Activated naive CD4-positive, alpha-beta T cell treated with anti-CD3 and anti-CD28 coated beads, Interleukin-2, amount 10 ng/mL, durations not matched to agents 7 days and 5 days (primary cell): ENCODE measurements at regions not wholly inside any gene's neighbourhood (a gene's known extent, or its start where the extent isn't known, plus 50 kb on each side); places are given as distances from the start of the nearest gene placed in this dataset.

Experiments
- CTCF ChIA-PET: fragments of 350-600 bp; sonication (Branson Sonifier 250); formaldehyde crosslinking; loops from one replicate; lab custom pipeline; 2021; ENCODE audit warnings: antibody characterized with exemption; lab: Charles Lee
- DNase-seq: peaks from one replicate; pipeline ENCODE4 v3.0.0-alpha.2; 2020
- H3K27ac Mint-ChIP-seq: one replicate; pipeline ENCODE4 v1.8.0; 2021; ENCODE audit warnings: mild to moderate bottlenecking, moderate library complexity, mixed read lengths
- H3K27me3 Mint-ChIP-seq: one replicate; pipeline ENCODE4 v1.8.0; 2021; ENCODE audit warnings: mild to moderate bottlenecking, mixed read lengths
- H3K36me3 Mint-ChIP-seq: one replicate; pipeline ENCODE4 v1.8.0; 2021; ENCODE audit warnings: mixed read lengths
- H3K4me1 Mint-ChIP-seq: one replicate; pipeline ENCODE4 v1.8.0; 2021; ENCODE audit warnings: mixed read lengths
- H3K4me3 Mint-ChIP-seq: one replicate; pipeline ENCODE4 v1.8.0; 2021; ENCODE audit warnings: mild to moderate bottlenecking, moderate library complexity, mixed read lengths
- H3K9me3 Mint-ChIP-seq: one replicate; pipeline ENCODE4 v1.8.0; 2021; ENCODE audit warnings: mixed read lengths

GRCh38 chr16:51756447-51757123, 605.5 kb upstream of the SALL1 start:
- Mint-ChIP-seq H3K36me3 (no peaks in the 10 kb centered on the region), H3K27ac (no peak overlapping the region), H3K4me3 (no peak overlapping the region), H3K4me1 (no peaks in the 10 kb centered on the region), H3K9me3 (no peaks in the 10 kb centered on the region), H3K27me3 (peaks cover 4% of the 10 kb centered on the region)
- no peak for DNase-seq
- CTCF ChIA-PET = no interaction called here

DNA sequence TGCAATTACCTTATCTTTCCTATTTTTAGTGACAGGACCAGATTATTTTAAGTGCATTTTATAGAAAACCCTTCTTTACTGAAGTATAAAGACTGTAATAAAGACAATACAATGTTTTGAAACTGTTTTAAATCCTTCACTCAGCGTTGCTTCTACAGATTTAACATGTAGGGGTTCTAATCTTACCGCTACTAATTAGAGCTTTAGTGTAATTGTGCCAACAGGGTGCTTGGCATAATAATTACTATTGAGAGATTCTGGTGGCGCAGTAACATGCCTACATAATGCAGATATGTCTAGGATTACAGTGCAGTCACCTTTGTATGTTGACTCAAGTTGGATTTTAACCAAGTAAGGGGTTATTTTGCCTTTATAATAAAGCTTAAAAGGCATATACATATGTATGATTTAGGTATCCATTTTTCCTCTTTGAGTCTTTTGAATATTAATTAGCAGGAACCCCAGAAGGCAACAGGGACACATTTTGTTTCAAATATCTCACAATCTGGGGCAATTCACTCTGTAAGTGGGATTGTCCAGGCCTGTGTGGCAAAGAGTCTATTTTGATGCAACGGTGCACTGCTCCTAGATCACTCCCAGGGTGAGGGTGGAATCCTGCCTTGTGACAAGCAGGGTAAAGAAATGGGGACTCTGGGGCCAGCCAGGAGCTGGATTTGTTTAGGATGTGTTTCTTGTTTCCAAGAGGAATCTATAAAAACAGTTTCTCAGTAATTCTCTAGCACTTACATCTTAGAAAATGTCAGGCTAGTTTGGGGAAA, 604.7 kb upstream of the SALL1 start:
- CTCF ChIA-PET = no interaction called here
- DNase-seq = no peak
- no peaks in the 10 kb centered on the region for H3K36me3 Mint-ChIP-seq
- no peak overlapping the region for H3K4me3 Mint-ChIP-seq
- no peaks in the 10 kb centered on the region for H3K9me3 Mint-ChIP-seq
- no peaks in the 10 kb centered on the region for H3K4me1 Mint-ChIP-seq
- H3K27me3 Mint-ChIP-seq = peaks cover 4% of the 10 kb centered on the region
- no peak overlapping the region for H3K27ac Mint-ChIP-seq

DNA sequence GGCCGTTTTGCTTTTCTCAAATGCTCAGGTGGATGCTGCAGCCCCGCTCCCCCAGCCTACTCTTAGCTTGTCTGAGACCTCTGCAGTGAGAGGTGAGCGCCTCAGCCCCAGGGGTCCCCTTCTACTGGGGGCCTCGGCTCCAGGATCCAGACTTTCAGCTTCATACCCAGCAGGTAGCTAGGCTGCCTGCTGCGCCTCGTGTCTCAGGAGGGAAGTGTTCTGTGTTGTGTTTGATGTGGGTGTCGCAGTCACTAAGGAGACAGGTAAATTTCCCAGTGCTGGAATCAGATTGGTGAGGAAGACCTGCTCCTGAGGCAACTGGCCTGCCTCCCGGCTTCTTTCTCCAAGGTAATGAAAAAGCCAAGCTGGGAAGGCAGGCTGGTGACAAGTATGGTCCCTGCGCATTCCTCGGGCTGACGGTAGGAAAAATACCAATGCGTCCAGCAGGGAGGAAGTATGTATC, 604.0 kb upstream of the SALL1 start:
- Mint-ChIP-seq H3K27me3 (peaks cover 4% of the 10 kb centered on the region), H3K4me1 (no peaks in the 10 kb centered on the region), H3K36me3 (no peaks in the 10 kb centered on the region), H3K9me3 (no peaks in the 10 kb centered on the region), H3K4me3 (no peak overlapping the region), H3K27ac (no peak overlapping the region)
- DNase-seq = no peak
- CTCF ChIA-PET = no interaction called here

DNA sequence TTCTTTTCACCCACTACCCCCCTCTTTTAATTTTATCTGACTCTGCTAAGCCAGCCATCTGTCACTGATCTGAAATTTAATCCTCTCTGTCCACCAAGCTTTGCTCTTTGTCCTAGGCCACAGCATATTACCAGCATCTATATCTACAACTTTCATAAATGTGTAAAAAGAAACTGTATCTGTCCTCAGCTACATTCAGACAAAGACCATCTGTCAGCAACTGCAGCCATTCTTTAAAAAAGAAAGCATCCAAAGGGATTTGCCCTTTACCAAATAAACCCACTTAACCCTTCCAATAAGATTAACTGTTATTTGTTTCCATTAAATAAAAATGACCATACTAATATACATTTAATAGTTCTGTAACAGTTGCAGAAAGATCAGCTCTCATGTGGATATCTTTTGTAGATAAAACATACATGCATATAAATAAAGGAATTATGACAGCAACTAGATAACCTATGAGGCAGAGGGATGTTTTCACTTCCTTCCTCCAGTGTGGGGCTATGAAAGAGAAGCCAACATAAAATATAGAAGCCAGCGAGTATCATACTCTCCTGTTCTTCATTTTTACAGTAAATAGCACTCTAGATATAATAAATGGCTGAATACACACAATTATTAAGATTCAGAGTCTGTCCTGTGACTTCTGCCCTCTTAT, 602.5 kb upstream of the SALL1 start:
- CTCF ChIA-PET = no interaction called here
- Mint-ChIP-seq H3K4me1 (no peaks in the 10 kb centered on the region), H3K27ac (no peak overlapping the region), H3K9me3 (no peaks in the 10 kb centered on the region), H3K27me3 (peaks cover 4% of the 10 kb centered on the region), H3K36me3 (no peaks in the 10 kb centered on the region), H3K4me3 (no peak overlapping the region)
- DNase-seq = no peak

GRCh38 chr16:51752438-51752995, 601.4 kb upstream of the SALL1 start:
- Mint-ChIP-seq H3K4me1 (no peaks in the 10 kb centered on the region), H3K4me3 (no peak overlapping the region), H3K27me3 (peaks cover 4% of the 10 kb centered on the region), H3K9me3 (no peaks in the 10 kb centered on the region), H3K36me3 (no peaks in the 10 kb centered on the region), H3K27ac (no peak overlapping the region)
- CTCF ChIA-PET = no interaction called here
- DNase-seq = no peak

DNA sequence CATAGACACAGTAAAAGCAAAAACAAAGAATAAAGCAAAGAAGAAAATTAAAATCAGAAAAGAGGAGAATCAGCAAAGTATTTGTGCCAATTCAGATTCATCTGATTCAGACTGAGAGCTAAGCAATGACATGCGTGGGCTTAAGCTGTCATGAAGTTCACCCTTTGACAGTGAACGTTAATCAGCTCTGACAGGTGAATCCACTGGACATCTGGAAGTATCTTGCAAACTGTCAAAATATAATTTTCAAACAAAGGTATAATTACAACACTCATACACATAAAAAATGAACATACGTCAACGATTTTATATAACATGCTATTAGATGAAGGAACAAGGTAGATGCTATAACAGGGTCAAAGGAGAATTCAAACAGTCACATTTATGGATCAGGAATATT, 596.3 kb upstream of the SALL1 start:
- no peaks in the 10 kb centered on the region for H3K36me3 Mint-ChIP-seq
- no peak overlapping the region for H3K4me3 Mint-ChIP-seq
- no peaks in the 10 kb centered on the region for H3K4me1 Mint-ChIP-seq
- CTCF ChIA-PET = no interaction called here
- H3K27me3 Mint-ChIP-seq = no peaks in the 10 kb centered on the region
- no peak overlapping the region for H3K27ac Mint-ChIP-seq
- H3K9me3 Mint-ChIP-seq = peaks cover 4% of the 10 kb centered on the region
- no peak for DNase-seq

- CTCF ChIA-PET = no interaction called here
- peaks cover 1% of the 10 kb centered on the region for H3K9me3 Mint-ChIP-seq
- H3K27ac Mint-ChIP-seq = no peak overlapping the region
- no peaks in the 10 kb centered on the region for H3K36me3 Mint-ChIP-seq
- H3K4me1 Mint-ChIP-seq = no peaks in the 10 kb centered on the region
- no peak overlapping the region for H3K4me3 Mint-ChIP-seq
- DNase-seq = no peak
- H3K27me3 Mint-ChIP-seq = no peaks in the 10 kb centered on the region
These were observed 583.1 kb upstream of the SALL1 start for GRCh38 chr16:51734220-51734619.

- no peak for DNase-seq
- H3K27ac Mint-ChIP-seq = no peak overlapping the region
- H3K36me3 Mint-ChIP-seq = no peaks in the 10 kb centered on the region
- H3K27me3 Mint-ChIP-seq = no peaks in the 10 kb centered on the region
- H3K4me1 Mint-ChIP-seq = no peaks in the 10 kb centered on the region
- H3K9me3 Mint-ChIP-seq = peaks cover 1% of the 10 kb centered on the region
- H3K4me3 Mint-ChIP-seq = no peak overlapping the region
- CTCF ChIA-PET = no interaction called here
These were observed 582.1 kb upstream of the SALL1 start for GRCh38 chr16:51733181-51733580.

- peaks cover under 1% of the 10 kb centered on the region for H3K9me3 Mint-ChIP-seq
- no peak for DNase-seq
- H3K27ac Mint-ChIP-seq = no peak overlapping the region
- H3K4me3 Mint-ChIP-seq = no peak overlapping the region
- H3K4me1 Mint-ChIP-seq = no peaks in the 10 kb centered on the region
- no peaks in the 10 kb centered on the region for H3K36me3 Mint-ChIP-seq
- H3K27me3 Mint-ChIP-seq = no peaks in the 10 kb centered on the region
- CTCF ChIA-PET = no interaction called here
These were observed 580.1 kb upstream of the SALL1 start for GRCh38 chr16:51731160-51731559.

DNA sequence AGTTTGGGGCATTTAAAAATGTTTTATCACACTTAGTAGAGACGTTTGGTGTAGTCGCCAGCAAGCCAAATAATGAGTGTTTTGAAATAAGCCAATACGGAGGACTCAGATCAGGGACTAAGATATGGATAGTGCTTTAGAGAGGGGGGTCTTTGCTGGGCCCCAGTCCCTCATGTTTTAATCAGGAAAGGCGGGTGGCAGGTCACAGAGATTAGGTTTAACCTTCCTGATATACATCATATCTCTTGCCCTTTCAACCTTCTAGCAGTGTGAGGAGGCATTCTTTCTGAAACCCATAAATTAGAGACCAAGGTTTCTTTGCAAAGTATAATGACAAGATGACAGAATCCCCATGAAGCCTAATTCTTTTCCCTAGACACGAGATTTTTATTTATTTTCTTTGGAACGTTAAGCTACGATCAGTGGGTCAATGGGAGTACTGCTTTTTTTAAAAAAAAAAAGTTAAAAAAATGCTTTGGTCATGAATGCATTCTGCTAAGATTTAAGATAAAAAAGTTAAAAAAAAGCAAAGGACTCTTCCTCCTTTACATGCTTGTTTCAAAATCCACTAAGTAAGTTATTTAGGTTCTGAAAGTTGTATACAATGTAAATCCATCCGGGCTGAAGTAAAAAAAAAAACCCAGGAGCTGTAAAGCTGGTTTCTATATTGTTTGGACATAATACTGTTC, 572.1 kb upstream of the SALL1 start:
- peaks cover 4% of the 10 kb centered on the region for H3K27me3 Mint-ChIP-seq
- H3K27ac Mint-ChIP-seq = no peak overlapping the region
- no peak overlapping the region for H3K4me3 Mint-ChIP-seq
- H3K36me3 Mint-ChIP-seq = no peaks in the 10 kb centered on the region
- no peak for DNase-seq
- no peaks in the 10 kb centered on the region for H3K4me1 Mint-ChIP-seq
- CTCF ChIA-PET = no interaction called here
- peaks cover 4% of the 10 kb centered on the region for H3K9me3 Mint-ChIP-seq

GRCh38 chr16:51722467-51722866, 571.4 kb upstream of the SALL1 start:
- Mint-ChIP-seq H3K9me3 (peaks cover 4% of the 10 kb centered on the region), H3K27me3 (peaks cover 4% of the 10 kb centered on the region), H3K4me3 (no peak overlapping the region), H3K36me3 (no peaks in the 10 kb centered on the region), H3K27ac (no peak overlapping the region), H3K4me1 (no peaks in the 10 kb centered on the region)
- CTCF ChIA-PET = interaction anchor here (0.6 kb wide), 1 partner anchor 8 kb away, joined by 3 read pairs; no protein-coding TSS in a partner anchor
- DNase-seq = no peak

DNA sequence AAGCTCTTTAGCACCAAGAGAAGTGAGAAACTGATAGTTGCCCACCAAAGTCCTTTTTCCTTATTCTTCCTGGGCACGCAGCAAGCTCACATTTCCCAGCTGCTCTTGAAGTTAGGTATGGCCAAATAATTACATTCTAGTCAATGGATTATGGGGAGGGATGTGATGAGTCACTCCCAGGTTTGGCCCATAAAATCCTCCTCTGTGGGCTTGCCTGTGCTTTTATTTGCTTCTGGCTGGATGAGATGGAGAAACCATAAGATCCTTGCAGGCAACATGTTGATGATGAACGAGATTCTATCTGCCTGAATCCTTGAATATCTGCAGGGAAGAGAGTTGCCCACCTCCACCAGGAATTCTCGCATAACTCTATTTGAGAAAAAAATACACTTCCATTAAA, 568.3 kb upstream of the SALL1 start:
- CTCF ChIA-PET = no interaction called here
- no peak for DNase-seq
- no peak overlapping the region for H3K4me3 Mint-ChIP-seq
- H3K27ac Mint-ChIP-seq = no peak overlapping the region
- H3K36me3 Mint-ChIP-seq = no peaks in the 10 kb centered on the region
- no peaks in the 10 kb centered on the region for H3K9me3 Mint-ChIP-seq
- no peaks in the 10 kb centered on the region for H3K4me1 Mint-ChIP-seq
- peaks cover 4% of the 10 kb centered on the region for H3K27me3 Mint-ChIP-seq

- Mint-ChIP-seq H3K27me3 (no peaks in the 10 kb centered on the region), H3K27ac (no peak overlapping the region), H3K9me3 (peaks cover 2% of the 10 kb centered on the region), H3K36me3 (no peaks in the 10 kb centered on the region), H3K4me1 (no peaks in the 10 kb centered on the region), H3K4me3 (no peak overlapping the region)
- CTCF ChIA-PET = no interaction called here
- DNase-seq = no peak
These were observed 565.1 kb upstream of the SALL1 start for GRCh38 chr16:51716195-51716594.

DNA sequence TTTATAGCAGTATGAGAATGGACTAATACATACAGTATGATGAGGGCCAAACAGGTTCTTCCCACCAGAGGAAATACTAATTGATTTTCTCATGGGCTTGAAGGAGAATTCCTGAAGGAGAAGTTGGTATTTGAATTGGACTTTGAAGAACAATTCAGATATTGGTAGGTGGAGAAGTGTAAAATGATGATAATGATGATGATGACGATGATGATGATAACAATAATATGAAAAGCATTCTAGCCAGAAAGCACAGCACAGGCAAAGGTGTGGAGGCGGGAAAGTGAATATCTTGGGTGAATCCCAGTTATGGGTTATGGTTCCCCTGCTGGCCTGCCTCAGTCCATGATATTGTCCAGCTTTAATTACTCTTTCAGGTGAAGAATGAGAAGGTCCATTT, 562.4 kb upstream of the SALL1 start:
- H3K36me3 Mint-ChIP-seq = no peaks in the 10 kb centered on the region
- no peaks in the 10 kb centered on the region for H3K4me1 Mint-ChIP-seq
- CTCF ChIA-PET = no interaction called here
- no peak overlapping the region for H3K27ac Mint-ChIP-seq
- no peak overlapping the region for H3K4me3 Mint-ChIP-seq
- DNase-seq = no peak
- H3K27me3 Mint-ChIP-seq = no peaks in the 10 kb centered on the region
- peaks cover 4% of the 10 kb centered on the region for H3K9me3 Mint-ChIP-seq
